Right ventricle myocardium superior (tissue), 1 donor: ENCODE measurements at regions not wholly inside any gene's neighbourhood (a gene's known extent, or its start where the extent isn't known, plus 50 kb on each side); places are given as distances from the start of the nearest gene placed in this dataset.

ENCODE experiments used
- ATAC-seq: fragments of 200-7000 bp; cut with Tn5 transposase; one replicate; pipeline ENCODE4 v1.9.1; 2020; ENCODE audit warnings: mild to moderate bottlenecking; ENCODE audit not compliant: poor library complexity
- DNase-seq: peaks from one replicate; pipeline ENCODE4 v3.0.0-alpha.2; 2020
- intact Hi-C: fragments of 100-400 bp; cut with DNase I; formaldehyde crosslinking; loops from one replicate; pipeline ENCODE4 v1.11.2; 2022
- donor health status: DM: no; HTN: yes; CAD: no; lungs with severe emphysema.

DNA sequence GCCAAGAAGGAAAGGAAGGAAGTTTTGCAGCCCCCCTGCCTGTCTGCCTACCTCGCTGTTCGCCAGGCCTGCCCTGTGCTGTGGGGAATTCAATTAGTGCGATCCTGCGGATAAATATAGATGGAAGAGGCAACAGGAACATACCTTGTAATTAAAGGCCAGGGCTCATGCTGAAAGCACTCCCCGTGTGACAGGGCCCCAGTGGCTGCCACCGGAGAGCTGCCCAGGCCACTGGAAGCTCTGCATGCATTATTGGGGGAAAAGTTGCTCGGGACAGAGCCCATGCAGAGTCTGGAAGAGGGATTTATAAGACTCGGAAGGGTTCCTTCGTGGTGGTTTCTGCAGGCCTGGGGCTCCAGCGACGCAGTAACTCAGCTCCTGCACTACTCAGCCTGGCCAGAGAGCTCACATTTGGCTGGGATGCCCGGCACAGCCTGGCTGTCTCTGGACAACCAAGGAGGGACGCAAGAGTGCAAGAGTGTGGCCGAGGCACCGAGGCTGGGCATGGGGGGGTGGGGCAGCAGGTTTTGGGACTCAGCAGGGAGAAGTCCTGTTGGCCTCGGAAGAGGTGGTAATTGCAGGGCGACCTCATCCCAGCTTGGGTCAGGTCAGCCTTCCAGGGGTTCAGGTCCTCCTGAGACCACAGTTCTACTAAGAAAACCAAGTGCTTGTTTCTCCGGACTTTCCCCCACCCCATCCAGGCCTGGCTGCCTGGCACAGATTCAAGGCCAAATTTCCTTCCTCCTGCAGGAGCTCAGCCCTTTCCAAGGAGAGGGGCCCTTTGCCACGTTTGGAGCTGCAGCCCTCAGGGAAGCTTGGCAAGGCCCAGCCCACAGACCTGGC, 68.1 kb upstream of the GGTA1 start:
- DNase-seq, result no peak
- intact Hi-C loops, result no loop called here
- ATAC-seq, result peak; percentile 74

DNA sequence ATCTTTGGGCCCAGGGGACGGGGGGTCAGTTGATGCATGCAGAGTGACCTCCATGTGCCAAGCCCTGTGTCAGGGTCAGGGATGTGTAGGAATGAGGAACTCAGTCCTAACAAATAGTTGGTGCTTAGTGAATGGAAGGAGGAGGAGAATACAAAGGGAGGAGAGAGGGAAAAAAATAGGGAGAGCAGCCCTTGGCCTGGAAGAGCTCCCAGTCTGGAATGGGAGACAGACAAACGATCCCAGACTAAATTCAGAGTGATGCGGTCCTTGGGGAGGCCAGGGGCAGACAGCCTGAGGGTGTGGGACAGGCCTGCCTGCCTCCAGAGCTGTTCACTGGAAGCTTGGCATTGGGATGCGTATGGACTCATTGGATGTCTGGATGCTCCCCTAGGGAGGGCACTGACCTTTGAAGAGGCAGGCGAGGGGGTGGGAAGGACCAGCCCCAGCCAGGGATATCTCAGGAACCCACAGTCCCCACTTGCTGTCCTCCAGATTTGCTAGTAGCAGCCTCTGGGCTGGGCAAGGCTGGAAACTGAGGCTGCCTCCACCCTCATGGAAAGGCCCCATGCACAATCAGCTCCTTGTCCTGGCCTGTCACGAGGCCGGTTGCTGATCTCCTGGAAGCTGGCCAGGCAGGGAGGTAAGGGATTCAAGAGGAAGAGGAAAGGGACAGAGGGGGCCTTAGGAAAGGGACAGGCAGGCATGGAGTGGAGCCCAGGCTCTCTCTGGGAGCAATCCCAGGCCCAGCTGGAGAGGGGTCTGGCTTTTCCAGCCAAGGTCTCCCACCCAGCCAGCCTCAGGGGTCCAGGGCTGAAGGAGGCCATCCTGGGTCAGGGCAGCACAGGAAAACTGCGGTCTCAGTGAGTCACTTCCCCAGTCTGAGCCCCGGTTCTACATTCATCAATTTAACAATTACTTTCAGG, 69.0 kb upstream of the GGTA1 start:
- intact Hi-C loops, result no loop called here
- peak; percentile 28 for ATAC-seq

DNA sequence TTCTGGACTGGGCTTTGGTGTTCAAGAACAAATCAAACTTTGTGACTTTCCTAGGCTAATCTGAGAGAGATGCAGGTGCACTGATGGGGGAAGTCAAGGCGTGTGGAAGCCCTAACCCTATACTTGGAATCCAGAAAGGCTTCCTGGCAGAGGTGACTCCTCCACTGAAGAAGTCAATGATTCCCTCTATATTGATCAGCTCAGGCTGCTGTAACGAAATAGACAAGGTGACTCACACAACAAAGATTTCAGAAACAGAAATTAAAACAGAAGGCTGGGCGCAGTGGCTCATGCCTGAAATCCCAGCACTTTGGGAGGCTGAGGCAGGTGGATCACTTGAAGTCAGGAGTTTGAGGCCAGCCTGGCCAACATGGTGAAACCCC, 69.6 kb upstream of the GGTA1 start:
- DNase-seq, result no peak
- ATAC-seq, result no peak
- intact Hi-C loops, result no loop called here

More for the DNA sequence above, 69.0 kb upstream of the GGTA1 start:
- peak; percentile 68 for DNase-seq

DNA sequence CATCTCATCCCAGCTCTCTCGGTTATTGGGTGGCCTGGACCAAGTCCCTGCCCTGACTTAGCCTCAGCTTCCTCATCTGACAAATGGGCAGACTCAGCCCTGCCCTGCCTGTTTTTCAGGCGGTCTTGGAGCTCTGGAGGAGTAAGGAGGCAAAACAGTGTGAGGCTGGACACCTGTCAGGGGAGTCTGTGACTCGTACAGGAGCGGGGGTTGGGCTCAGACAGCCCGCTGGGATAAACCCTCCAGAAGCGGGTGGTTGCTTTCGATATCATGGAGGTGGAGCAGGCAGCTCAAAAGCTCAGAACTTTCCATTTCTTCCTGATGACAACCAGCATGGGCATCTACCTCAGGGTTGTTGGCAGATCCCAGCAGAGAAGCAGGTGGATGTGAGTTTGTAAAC, 72.9 kb upstream of the GGTA1 start:
- intact Hi-C loops, result no loop called here
- no peak for ATAC-seq
- no peak for DNase-seq

DNA sequence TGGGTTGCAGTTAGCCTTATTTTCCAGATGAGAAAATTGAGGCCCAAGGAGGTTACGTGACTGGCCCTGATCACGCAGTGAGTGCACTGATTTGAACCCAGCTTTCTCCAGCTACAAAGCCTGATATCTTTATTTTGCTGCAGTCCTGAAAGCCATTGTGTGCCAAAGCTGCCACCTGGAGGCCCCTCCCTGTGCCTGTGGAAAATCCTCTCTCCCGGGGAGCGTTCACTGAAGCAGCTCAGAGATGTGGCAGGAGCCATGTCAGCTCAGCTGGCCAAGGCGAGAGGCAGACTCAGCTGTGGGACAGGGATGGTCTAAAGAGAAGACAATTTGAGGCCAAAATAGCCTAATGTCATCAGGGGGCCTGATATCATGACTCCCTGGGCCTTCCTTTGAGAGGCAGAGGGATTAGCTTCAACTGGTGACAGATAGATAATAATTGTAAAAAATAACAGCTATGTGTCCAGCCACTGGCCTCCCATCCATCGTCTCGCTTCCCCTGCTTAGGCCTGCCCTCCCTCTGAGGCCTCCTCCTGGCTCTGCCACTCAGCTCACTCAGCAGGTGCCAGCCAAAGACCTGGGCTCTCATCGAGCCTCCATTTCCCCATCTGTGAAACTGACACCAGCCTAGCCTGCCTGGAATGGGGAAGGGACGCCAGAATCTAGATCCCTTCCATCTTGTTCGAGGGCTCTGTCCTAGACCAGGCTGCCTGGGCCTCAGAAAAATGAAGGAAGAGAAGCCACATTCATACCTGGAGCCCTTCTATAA, 74.3 kb upstream of the GGTA1 start:
- DNase-seq (no peak), ATAC-seq (no peak)
- intact Hi-C loops, result no loop called here

DNA sequence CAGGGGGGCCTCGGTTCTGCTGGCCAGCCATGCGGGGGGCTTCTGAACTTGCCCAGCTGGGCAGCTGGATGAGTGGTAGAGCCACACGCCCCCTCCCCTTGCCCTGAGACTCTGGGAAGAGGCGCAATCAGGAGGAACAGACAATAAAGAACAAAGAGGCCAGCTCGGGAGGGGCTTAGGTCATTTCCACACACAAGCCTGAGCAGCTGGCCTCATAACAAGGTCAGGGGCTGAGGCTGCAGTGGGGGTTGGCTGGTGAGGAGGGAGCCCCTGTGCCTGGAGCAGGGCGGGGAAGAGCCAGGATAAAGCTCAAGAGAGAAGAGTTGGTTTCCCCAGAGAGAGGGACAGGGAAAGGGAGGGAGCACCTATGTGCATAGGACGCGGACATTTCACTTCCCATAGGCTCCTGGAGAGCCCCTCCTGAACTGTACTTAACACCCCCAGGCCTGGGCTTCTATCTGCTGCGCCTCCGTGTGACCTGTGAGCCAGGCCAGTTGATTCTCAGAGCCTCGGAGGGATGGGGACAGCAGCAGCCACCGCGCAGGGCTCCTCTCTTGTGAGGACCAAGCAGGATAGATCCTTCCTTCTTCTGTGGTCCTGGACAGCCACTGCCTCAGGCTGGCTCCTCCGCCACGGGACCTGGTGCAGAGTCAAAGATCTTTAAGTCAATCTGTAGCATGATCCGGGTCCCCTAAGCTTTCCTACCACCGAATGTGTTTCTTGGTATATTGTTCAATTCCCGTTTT, 75.3 kb upstream of the GGTA1 start:
- no peak for ATAC-seq
- DNase-seq, result no peak
- intact Hi-C loops, result no loop called here

DNA sequence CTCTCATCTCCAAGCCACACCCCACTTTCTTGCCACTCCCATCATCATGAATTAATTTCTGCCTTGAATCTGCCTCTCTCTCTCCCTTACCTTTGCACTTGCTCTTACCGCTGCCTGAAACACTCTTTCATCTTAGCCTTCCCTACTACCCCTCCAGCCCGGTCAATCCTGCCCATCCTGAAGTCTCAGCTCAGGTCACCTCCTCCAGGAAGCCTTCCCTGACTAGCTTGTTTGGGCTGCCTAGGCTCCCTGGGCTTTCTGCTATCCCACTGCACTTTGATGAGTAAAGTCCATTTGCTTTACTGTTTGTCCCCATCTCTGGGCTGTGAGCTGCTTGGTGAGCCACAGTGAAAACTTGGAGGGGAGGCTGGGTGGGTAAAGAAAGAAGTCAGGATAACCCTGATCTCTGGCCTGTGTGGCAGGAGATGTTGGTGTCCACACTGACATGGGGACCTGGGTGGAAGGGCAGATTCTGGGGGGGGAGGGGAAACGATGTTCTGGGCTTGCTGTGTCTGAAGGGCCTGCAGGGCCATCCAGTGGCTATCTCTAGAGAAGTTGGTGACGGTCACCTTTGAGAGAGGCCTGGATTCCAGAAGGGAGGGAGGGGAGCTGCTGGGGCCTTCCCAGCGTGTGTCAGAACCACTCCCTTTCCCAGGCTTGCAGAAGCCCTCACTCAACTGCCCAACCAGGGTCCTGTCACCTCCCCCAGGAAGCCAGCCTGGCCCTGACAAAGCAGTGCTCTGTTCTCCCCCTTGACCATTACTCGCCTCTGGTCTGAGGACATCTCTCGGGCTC, 75.0 kb upstream of the DAB2IP start:
- DNase-seq (no peak), ATAC-seq (peak; percentile 33)
- intact Hi-C loops, result no loop called here

DNA sequence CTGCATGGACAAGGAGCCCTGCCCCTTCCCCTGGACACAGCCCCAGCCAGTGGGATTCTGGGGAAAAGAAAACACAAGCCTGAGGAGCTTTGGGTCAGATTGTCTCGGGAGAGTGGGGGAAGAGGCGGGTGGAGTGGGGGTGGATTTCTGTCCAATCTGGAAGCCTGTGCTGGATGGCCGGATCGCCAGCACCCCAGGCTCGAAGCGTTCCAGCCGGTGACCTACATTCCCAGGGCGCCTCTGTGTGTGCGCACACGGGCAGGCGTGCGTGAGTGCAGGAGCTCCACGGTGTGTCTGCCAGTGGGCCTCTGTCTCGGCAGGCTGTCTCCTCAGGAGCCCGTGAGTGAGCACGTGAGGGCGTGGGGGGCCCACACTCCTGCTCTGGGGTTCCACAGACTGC, 74.3 kb upstream of the DAB2IP start:
- intact Hi-C loops, result no loop called here
- ATAC-seq, result peak; percentile 43

DNA sequence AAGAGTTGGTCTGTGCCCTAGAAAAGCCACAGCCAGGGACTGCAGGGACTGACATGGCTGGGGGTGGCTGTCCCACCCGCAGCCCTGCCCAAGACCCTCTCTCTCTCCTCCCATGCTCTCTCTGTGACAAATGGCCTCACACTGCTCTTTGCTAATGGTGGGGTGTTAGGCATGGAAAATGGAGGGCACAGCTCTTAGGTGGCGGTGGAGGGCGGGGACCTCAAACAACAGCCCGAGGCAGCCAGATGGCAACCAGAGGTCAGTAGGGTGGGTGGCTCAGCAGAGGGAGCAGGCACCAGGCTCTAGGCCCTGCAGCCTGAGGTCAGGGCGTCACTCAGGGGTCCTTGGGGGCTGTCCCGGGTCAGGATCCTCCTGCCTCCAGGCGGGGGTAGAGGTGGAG, 73.9 kb upstream of the DAB2IP start:
- DNase-seq (no peak), ATAC-seq (no peak)
- intact Hi-C loops, result no loop called here

More for the DNA sequence above, 74.3 kb upstream of the DAB2IP start:
- no peak for DNase-seq

DNA sequence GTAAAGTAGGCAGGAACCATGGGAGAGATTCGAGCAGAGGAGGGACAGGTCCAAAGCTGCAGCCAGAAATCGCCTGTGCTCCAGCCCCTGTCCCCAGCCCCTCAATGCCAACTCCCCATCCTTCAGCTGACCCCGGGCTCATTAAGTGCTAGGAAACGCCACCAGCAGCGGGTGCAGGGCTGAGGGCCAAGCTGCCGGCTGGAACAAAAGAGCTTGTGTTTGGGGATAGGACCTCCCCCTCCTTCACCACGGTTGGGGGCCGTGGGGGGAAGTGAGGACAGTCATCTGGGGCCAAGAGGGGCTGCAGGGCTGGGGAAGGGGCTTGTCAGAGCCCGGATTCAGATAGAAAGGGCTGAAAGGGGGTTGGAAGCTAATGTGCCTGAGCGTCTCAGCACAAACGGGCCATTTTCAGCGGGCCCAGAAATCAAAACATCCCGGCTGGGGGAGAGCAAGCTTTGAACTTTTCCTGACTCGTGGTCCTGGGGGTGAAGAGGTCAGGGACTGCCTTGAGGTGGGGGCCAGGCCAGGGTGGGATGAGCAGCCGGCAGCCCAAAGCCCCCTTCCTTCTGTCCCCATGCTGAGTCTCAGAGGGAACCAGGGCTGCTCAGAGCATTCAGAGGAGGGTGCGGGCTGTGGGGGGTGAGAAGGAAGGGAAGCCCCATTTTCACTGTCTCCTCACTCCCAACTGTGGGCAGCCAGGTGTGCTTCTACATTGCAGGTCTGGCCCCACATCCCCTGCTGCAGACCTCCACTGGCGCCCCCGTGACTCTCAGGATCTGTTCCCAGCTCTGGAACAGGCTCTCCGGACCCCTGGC, 69.4 kb upstream of the DAB2IP start:
- ATAC-seq, result peak; percentile 58
- intact Hi-C loops, result no loop called here
- DNase-seq, result no peak

DNA sequence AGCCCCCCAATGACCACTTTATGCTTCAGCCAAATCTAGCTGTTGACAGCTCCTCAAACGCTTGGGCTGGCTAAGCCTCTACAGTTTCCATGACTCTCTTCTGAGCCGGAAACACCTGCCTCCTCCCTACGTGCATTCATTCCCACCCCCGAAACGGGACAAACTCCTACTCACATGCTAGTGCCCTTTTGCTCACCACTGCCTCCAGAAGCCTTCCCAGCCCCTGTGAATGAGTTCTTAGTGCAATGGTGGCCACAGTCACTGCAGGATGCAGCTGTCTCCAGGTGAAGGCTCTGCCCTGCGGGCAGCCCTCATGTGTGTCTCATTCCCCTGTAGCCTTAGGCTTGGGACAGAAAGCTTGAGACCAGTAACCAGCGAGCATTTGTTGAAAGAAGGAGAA, 68.8 kb upstream of the DAB2IP start:
- intact Hi-C loops, result no loop called here
- ATAC-seq (no peak), DNase-seq (no peak)

DNA sequence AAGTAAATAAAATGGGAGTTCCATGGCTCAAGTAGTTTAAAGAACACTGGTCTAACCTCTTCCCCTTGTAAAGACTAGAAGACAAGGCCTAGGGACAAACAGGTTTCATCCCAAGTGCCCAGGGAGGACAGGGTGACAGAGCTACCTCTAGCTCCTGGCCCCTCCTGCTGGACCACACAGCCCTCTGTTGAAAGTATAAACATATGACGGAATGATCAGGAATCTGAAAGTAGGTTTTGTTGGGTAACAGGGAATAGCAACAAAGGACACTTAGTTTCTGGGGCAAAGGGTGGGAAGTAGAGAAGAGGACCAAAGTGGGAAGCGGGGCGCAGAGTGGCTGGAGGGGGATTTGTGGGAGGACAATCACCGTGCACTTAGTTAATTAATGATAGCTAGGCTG, 67.0 kb upstream of the DAB2IP start:
- DNase-seq (no peak), ATAC-seq (no peak)
- intact Hi-C loops, result no loop called here

DNA sequence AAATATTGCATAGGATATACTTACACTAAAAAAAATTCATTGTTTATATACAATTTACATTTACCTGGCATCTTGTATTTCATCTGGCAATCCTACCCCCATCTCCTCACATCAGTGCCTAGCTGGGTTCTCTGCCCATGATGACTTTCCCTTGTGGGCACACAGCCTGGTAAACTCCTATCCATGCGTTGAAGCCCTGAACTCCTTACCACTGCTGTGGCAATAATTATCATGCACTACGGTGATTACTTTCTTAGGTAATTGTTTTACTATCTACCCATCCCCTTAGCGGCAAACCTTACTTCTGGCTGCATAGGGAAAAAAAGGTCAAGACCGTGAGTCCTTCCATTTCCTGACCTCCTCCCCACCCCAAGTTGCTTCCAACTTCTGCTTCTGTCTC, 63.6 kb upstream of the DAB2IP start:
- ATAC-seq, result no peak
- no peak for DNase-seq
- intact Hi-C loops, result no loop called here

DNA sequence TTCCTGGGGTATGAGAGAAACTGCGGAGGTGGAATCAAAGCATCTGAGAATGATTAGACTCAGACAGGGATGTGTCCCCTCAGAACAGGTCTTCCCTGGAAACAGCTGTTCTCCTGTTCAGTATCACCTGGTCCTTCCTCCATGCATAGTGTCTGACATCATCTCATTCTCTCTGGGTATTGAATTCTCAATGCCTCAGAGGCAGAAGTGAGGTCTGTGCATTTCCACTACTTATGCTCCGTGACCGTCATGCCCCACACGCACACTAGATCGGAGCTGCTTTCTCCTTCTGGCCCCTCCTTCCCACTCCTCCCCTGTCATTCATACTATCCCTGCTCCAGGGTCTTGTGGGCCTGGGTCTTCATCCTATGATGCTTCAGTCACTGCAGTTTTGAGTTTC, 61.4 kb upstream of the DAB2IP start:
- intact Hi-C loops, result no loop called here
- no peak for ATAC-seq
- DNase-seq, result no peak

DNA sequence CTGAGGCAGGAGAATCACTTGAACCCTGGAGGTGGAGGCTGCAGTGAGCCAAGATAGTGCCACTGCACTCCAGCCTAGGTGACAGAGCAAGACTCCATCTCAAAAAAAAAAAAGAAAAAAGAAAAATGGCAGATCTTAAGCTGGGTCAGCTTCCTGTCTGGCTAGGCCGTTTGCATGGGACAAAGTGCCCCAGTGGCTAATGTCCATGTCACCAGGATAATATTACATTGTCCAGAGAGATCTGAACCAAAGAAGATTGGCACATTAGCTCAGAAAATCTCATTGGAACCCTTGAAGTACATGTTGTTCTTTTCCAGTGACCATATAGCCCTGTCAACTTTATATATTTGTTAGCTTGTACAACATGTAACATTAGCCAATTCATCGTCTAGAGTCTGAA, 59.2 kb upstream of the DAB2IP start:
- intact Hi-C loops, result no loop called here
- ATAC-seq (no peak), DNase-seq (no peak)

DNA sequence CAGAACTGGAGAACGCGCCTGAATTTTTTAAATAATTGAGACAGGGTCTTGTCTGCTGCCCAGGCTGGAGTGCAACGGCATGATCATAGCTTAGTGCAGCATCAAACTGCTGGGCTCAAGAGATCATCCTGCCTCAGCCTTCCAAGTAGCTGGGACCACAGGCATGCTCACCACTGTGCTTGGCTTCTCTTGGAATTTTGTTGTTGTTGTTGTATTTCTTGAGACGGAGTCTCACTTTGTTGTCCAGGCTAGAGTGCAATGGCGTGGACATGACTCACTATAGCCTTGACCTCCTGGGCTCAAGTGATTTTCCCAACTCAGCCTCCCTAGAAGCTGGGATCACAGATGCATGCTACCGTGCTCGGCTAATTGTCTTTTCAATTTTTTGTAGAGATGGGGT, 58.4 kb upstream of the DAB2IP start:
- intact Hi-C loops, result no loop called here
- no peak for ATAC-seq
- no peak for DNase-seq

DNA sequence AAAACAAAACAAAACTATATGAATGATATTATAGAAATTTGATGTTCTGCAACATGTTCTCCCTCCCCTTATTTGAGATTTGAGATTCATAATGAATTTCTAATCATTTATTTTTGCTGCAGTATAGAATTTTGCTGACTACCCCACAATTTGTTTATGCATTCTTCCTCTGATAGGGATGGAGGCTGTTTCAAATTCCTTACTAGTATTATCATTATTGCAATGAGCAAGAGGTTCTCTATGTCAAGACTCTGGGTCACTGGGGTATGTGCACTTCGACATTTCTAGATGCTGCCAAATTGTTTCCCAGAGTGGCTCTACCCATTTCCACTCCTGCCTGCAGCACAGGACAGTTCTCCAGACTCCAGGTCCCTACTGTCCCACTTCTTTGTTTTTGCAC, 54.9 kb upstream of the DAB2IP start:
- intact Hi-C loops, result no loop called here
- no peak for ATAC-seq
- no peak for DNase-seq
